ENCODE measurements at regions not wholly inside any gene's neighbourhood (a gene's known extent, or its start where the extent isn't known, plus 50 kb on each side); places are given as distances from the start of the nearest gene placed in this dataset.

DNA sequence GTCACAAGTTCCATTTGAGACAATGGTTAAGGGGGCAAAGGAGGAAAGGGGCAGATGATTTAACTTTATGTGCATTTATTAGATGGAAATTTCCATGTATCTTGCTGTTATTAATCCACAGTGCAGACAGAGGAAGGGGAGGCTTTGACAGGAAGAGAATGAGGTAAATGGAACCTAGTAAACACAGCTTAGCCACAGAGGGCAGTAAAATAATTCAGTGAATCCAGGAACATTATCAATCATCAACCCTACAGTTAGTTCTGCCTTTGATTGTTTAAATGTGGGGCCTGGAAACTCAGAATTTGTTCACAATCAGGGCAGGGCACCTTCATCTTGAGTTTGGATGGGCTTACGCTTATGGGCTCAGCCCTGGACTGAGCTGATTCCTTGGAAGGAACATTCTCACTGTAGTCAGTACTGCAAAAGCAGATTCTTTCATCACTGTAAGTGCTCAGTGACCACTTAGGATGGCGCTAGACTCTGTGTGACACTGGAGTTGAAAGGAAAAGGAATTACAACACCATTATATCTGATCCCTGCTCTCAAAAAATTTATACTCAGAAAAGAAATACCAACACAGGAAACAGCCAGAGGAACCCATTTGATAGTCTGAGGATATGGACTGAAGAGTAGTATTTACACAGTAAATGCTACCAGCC, 169.5 kb downstream of the PIK3R1 start:
- Histone ChIP-seq H3K27me3 (ENCODE audit: control insufficient read depth in 1 of 2, insufficient read depth in 2 of 2, low read length in 2 of 2) (no peaks in the 10 kb centered on the region), H3K4me1 (ENCODE audit: control insufficient read depth in 2 of 2, insufficient read depth in 2 of 2, low read length in 1 of 2) (peaks cover 0 to 4% of the 10 kb centered on the region in 2 donors), H3K27ac (ENCODE audit: low read depth in 2 of 2, low read length in 1 of 2) (no peak overlapping the region), H3K9me3 (ENCODE audit: control insufficient read depth in 2 of 2, insufficient read depth in 1 of 2, low read depth in 1 of 2, low read length in 1 of 2) (no peaks in the 10 kb centered on the region), H3K36me3 (ENCODE audit: control insufficient read depth in 2 of 2, insufficient read depth in 2 of 2, low read length in 1 of 2) (no peaks in the 10 kb centered on the region), H3K4me3 (ENCODE audit: low read depth in 1 of 2, low read length in 2 of 2) (no peak overlapping the region)
- 94 to 95% methylated on average over 2 of the region's 2 CpGs for WGBS, 2 donors

- H3K4me3 ChIP-seq (ENCODE audit: low read depth in 1 of 2, low read length in 2 of 2), result no peak overlapping the region
These were observed 170.4 kb downstream of the PIK3R1 start for GRCh38 chr5:68385936-68386335.

DNA sequence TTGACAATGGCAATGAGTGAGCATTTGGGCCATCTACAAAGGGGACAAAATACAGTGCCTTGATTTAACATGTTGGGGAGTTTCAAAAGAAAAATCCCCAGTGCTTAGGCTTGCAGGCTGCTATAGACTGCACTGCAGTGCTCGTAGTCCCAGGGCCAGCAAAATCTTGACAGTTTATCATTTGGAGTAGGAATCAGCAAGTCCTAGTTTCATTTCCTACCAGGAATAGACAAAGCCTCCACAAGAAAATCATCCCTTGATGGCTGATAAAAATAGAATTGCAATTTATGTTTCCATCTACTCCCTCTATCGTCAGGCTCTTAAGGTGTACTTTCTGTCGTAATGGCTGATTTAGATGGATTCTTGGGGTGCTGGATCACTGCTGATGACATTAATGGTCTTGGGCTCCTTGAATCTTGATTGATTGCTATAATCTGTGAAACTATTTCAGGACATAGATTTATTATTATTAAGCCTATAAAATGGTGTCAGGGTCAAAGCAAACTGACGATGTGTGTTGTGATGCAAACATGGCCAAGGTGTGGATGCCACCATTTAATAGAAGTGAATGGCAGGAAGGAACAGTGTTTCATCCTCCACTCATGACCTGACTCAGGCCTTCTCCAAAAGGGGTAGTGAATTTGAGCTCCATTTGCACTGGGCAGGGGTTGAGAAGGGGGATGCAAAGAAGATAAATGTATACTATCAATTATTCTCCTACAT, 171.7 kb downstream of the PIK3R1 start:
- Histone ChIP-seq H3K4me3 (ENCODE audit: low read depth in 1 of 2, low read length in 2 of 2) (no peak overlapping the region), H3K4me1 (ENCODE audit: control insufficient read depth in 2 of 2, insufficient read depth in 2 of 2, low read length in 1 of 2) (peaks cover 0 to 2% of the 10 kb centered on the region in 2 donors), H3K27ac (ENCODE audit: low read depth in 2 of 2, low read length in 1 of 2) (no peak overlapping the region), H3K27me3 (ENCODE audit: control insufficient read depth in 1 of 2, insufficient read depth in 2 of 2, low read length in 2 of 2) (no peaks in the 10 kb centered on the region), H3K9me3 (ENCODE audit: control insufficient read depth in 2 of 2, insufficient read depth in 1 of 2, low read depth in 1 of 2, low read length in 1 of 2) (no peaks in the 10 kb centered on the region), H3K36me3 (ENCODE audit: control insufficient read depth in 2 of 2, insufficient read depth in 2 of 2, low read length in 1 of 2) (no peaks in the 10 kb centered on the region)
- 95 to 98% methylated on average over 4 of the region's 4 CpGs for WGBS, 2 donors

More at GRCh38 chr5:68385936-68386335, 170.4 kb downstream of the PIK3R1 start:
- Histone ChIP-seq H3K27me3 (ENCODE audit: control insufficient read depth in 1 of 2, insufficient read depth in 2 of 2, low read length in 2 of 2) (no peaks in the 10 kb centered on the region), H3K4me1 (ENCODE audit: control insufficient read depth in 2 of 2, insufficient read depth in 2 of 2, low read length in 1 of 2) (peaks cover 0 to 2% of the 10 kb centered on the region in 2 donors), H3K27ac (ENCODE audit: low read depth in 2 of 2, low read length in 1 of 2) (no peak overlapping the region), H3K36me3 (ENCODE audit: control insufficient read depth in 2 of 2, insufficient read depth in 2 of 2, low read length in 1 of 2) (no peaks in the 10 kb centered on the region), H3K9me3 (ENCODE audit: control insufficient read depth in 2 of 2, insufficient read depth in 1 of 2, low read depth in 1 of 2, low read length in 1 of 2) (no peaks in the 10 kb centered on the region)
- WGBS, 2 donors, result 61 to 66% methylated on average over 2 of the region's 2 CpGs

DNA sequence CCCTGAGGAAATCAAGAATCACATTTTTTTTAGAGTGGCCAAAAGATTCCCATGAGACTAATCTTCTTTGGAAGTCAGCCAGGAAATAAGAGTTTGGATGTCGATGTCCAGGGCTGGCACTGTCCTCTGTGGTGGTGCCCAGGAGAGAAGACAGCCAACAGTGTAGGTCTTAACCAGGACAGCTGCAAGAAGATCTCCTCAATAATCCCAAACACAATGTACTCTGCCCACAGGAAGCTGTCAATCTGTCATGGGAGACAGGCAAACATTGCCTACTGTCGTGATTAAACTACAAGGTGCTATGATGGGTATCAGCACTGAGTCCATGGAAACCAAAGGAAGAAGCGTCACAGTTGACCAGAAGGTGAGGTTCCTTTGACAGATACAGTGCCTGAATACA, 174.1 kb downstream of the PIK3R1 start:
- no peak overlapping the region for H3K4me3 ChIP-seq (ENCODE audit: low read depth in 1 of 2, low read length in 2 of 2)
- 66 to 67% methylated on average over 3 of the region's 3 CpGs for WGBS, 2 donors

GRCh38 chr5:68392617-68393016, 177.1 kb downstream of the PIK3R1 start:
- H3K4me3 ChIP-seq (ENCODE audit: low read depth in 1 of 2, low read length in 2 of 2), result no peak overlapping the region
- 33 to 53% methylated on average over 2 of the region's 2 CpGs for WGBS, 2 donors
- no peaks in the 10 kb centered on the region for H3K27me3 ChIP-seq (ENCODE audit: control insufficient read depth in 1 of 2, insufficient read depth in 2 of 2, low read length in 2 of 2)
- peaks cover 0 to 2% of the 10 kb centered on the region in 2 donors for H3K9me3 ChIP-seq (ENCODE audit: control insufficient read depth in 2 of 2, insufficient read depth in 1 of 2, low read depth in 1 of 2, low read length in 1 of 2)
- no peaks in the 10 kb centered on the region for H3K36me3 ChIP-seq (ENCODE audit: control insufficient read depth in 2 of 2, insufficient read depth in 2 of 2, low read length in 1 of 2)
- H3K27ac ChIP-seq (ENCODE audit: low read depth in 2 of 2, low read length in 1 of 2), result no peak overlapping the region
- no peaks in the 10 kb centered on the region for H3K4me1 ChIP-seq (ENCODE audit: control insufficient read depth in 2 of 2, insufficient read depth in 2 of 2, low read length in 1 of 2)

More for the DNA sequence above, 174.1 kb downstream of the PIK3R1 start:
- Histone ChIP-seq H3K27me3 (ENCODE audit: control insufficient read depth in 1 of 2, insufficient read depth in 2 of 2, low read length in 2 of 2) (no peaks in the 10 kb centered on the region), H3K27ac (ENCODE audit: low read depth in 2 of 2, low read length in 1 of 2) (no peak overlapping the region), H3K4me1 (ENCODE audit: control insufficient read depth in 2 of 2, insufficient read depth in 2 of 2, low read length in 1 of 2) (no peaks in the 10 kb centered on the region), H3K9me3 (ENCODE audit: control insufficient read depth in 2 of 2, insufficient read depth in 1 of 2, low read depth in 1 of 2, low read length in 1 of 2) (no peaks in the 10 kb centered on the region), H3K36me3 (ENCODE audit: control insufficient read depth in 2 of 2, insufficient read depth in 2 of 2, low read length in 1 of 2) (no peaks in the 10 kb centered on the region)

DNA sequence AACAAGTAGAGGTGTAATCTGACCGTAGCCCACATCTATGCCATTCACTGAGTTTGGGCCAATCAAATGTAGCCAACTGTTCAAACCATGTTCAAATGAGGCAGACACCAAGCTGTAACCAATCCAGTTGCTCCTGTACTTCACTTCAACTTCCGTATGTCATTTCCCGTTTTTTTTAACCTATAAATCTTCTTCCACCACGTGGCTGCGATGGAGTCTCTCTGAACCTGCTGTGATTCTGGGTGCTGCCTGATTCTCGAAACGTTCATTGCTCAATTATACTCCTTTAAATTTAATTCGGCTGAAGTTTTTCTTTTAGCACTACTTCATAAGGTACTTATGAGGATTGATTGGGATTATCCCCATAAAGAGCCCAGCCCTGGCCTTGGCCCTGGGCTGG, 179.7 kb downstream of the PIK3R1 start:
- no peaks in the 10 kb centered on the region for H3K27me3 ChIP-seq (ENCODE audit: control insufficient read depth in 1 of 2, insufficient read depth in 2 of 2, low read length in 2 of 2)
- WGBS, 2 donors, result 92 to 95% methylated on average over 8 of the region's 8 CpGs
- H3K9me3 ChIP-seq (ENCODE audit: control insufficient read depth in 2 of 2, insufficient read depth in 1 of 2, low read depth in 1 of 2, low read length in 1 of 2), result peaks cover 0 to 2% of the 10 kb centered on the region in 2 donors
- no peak overlapping the region for H3K27ac ChIP-seq (ENCODE audit: low read depth in 2 of 2, low read length in 1 of 2)
- H3K36me3 ChIP-seq (ENCODE audit: control insufficient read depth in 2 of 2, insufficient read depth in 2 of 2, low read length in 1 of 2), result no peaks in the 10 kb centered on the region
- H3K4me1 ChIP-seq (ENCODE audit: control insufficient read depth in 2 of 2, insufficient read depth in 2 of 2, low read length in 1 of 2), result no peaks in the 10 kb centered on the region
- H3K4me3 ChIP-seq (ENCODE audit: low read depth in 1 of 2, low read length in 2 of 2), result no peak overlapping the region

- Histone ChIP-seq H3K9me3 (ENCODE audit: control insufficient read depth in 2 of 2, insufficient read depth in 1 of 2, low read depth in 1 of 2, low read length in 1 of 2) (peaks cover 0 to 2% of the 10 kb centered on the region in 2 donors), H3K4me3 (ENCODE audit: low read depth in 1 of 2, low read length in 2 of 2) (no peak overlapping the region), H3K27ac (ENCODE audit: low read depth in 2 of 2, low read length in 1 of 2) (no peak overlapping the region), H3K4me1 (ENCODE audit: control insufficient read depth in 2 of 2, insufficient read depth in 2 of 2, low read length in 1 of 2) (no peaks in the 10 kb centered on the region), H3K36me3 (ENCODE audit: control insufficient read depth in 2 of 2, insufficient read depth in 2 of 2, low read length in 1 of 2) (no peaks in the 10 kb centered on the region), H3K27me3 (ENCODE audit: control insufficient read depth in 1 of 2, insufficient read depth in 2 of 2, low read length in 2 of 2) (no peaks in the 10 kb centered on the region)
- 40 to 48% methylated on average over 2 of the region's 2 CpGs for WGBS, 2 donors
These were observed 180.5 kb downstream of the PIK3R1 start for GRCh38 chr5:68395926-68396511.

DNA sequence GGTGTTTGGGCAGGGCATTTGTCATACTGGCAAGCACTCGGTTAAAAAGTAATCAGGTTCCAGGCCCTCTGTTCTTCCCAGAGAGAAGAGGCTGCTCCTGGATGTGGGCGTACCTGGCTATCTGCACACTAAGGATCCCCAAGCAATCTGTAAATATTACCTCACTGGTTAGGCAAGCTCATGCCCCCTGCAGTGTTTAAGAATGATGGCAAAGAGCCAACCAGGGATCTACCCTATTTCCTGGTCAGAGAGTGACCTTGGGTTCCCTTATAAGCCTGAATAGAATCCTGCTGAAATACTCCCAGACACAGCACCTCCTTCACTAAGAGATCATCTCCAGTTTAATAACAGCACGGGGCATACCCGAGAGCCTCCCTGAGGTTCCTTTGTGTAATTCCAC, 181.2 kb downstream of the PIK3R1 start:
- Histone ChIP-seq H3K9me3 (ENCODE audit: control insufficient read depth in 2 of 2, insufficient read depth in 1 of 2, low read depth in 1 of 2, low read length in 1 of 2) (peaks cover 0 to 2% of the 10 kb centered on the region in 2 donors), H3K27ac (ENCODE audit: low read depth in 2 of 2, low read length in 1 of 2) (no peak overlapping the region)

GRCh38 chr5:68398146-68398812, 182.7 kb downstream of the PIK3R1 start:
- peaks cover 0 to 2% of the 10 kb centered on the region in 2 donors for H3K9me3 ChIP-seq (ENCODE audit: control insufficient read depth in 2 of 2, insufficient read depth in 1 of 2, low read depth in 1 of 2, low read length in 1 of 2)
- no peaks in the 10 kb centered on the region for H3K36me3 ChIP-seq (ENCODE audit: control insufficient read depth in 2 of 2, insufficient read depth in 2 of 2, low read length in 1 of 2)
- H3K4me3 ChIP-seq (ENCODE audit: low read depth in 1 of 2, low read length in 2 of 2), result no peak overlapping the region
- 89 to 94% methylated on average over 1 of the region's 1 CpG for WGBS, 2 donors
- no peaks in the 10 kb centered on the region for H3K4me1 ChIP-seq (ENCODE audit: control insufficient read depth in 2 of 2, insufficient read depth in 2 of 2, low read length in 1 of 2)
- no peak overlapping the region for H3K27ac ChIP-seq (ENCODE audit: low read depth in 2 of 2, low read length in 1 of 2)
- H3K27me3 ChIP-seq (ENCODE audit: control insufficient read depth in 1 of 2, insufficient read depth in 2 of 2, low read length in 2 of 2), result no peaks in the 10 kb centered on the region

More for the DNA sequence above, 181.2 kb downstream of the PIK3R1 start:
- no peaks in the 10 kb centered on the region for H3K27me3 ChIP-seq (ENCODE audit: control insufficient read depth in 1 of 2, insufficient read depth in 2 of 2, low read length in 2 of 2)
- H3K4me1 ChIP-seq (ENCODE audit: control insufficient read depth in 2 of 2, insufficient read depth in 2 of 2, low read length in 1 of 2), result no peaks in the 10 kb centered on the region
- whole genome bisulfite sequencing, 2 donors, result 69 to 73% methylated on average over 4 of the region's 4 CpGs
- no peaks in the 10 kb centered on the region for H3K36me3 ChIP-seq (ENCODE audit: control insufficient read depth in 2 of 2, insufficient read depth in 2 of 2, low read length in 1 of 2)
- no peak overlapping the region for H3K4me3 ChIP-seq (ENCODE audit: low read depth in 1 of 2, low read length in 2 of 2)

Data from esophagus (tissue), 2 donors.